Kidney epithelial cell (primary cell): ENCODE measurements at regions not wholly inside any gene's neighbourhood (a gene's known extent, or its start where the extent isn't known, plus 50 kb on each side); places are given as distances from the start of the nearest gene placed in this dataset.
"Not testable (repeated sequence)": the region's sequence is repeated elsewhere in the genome, so short reads cannot be mapped to it uniquely, and the experiment has no call there.

Experiments used
- DNase-seq: peaks from one replicate; pipeline ENCODE4 v3.0.0-alpha.2; 2010; ENCODE audit warnings: low read depth
- H3K27me3 ChIP-seq: 2 replicates; pipeline ENCODE4 v1.6.0; 2011; ENCODE audit warnings: low read length; ENCODE audit not compliant: control insufficient read depth, insufficient read depth
- H3K36me3 ChIP-seq: 2 replicates; pipeline ENCODE4 v1.5.1; 2011; ENCODE audit warnings: low read length; ENCODE audit not compliant: control insufficient read depth, insufficient read depth
- H3K4me3 ChIP-seq: 2 replicates; pipeline ENCODE4 v1.5.1; 2011; ENCODE audit warnings: low read depth, mild to moderate bottlenecking, control low read depth, low read length
- TF ChIP-seq, protein P1 (sequence below): IDR thresholded peaks from 2 replicates; pipeline ENCODE4 v1.5.1; 2011; ENCODE audit warnings: mild to moderate bottlenecking, moderate library complexity, low read length, control low read depth, inconsistent platforms; ENCODE audit not compliant: insufficient read depth, poor library complexity, severe bottlenecking

- TF ChIP-seq, protein P1, sequence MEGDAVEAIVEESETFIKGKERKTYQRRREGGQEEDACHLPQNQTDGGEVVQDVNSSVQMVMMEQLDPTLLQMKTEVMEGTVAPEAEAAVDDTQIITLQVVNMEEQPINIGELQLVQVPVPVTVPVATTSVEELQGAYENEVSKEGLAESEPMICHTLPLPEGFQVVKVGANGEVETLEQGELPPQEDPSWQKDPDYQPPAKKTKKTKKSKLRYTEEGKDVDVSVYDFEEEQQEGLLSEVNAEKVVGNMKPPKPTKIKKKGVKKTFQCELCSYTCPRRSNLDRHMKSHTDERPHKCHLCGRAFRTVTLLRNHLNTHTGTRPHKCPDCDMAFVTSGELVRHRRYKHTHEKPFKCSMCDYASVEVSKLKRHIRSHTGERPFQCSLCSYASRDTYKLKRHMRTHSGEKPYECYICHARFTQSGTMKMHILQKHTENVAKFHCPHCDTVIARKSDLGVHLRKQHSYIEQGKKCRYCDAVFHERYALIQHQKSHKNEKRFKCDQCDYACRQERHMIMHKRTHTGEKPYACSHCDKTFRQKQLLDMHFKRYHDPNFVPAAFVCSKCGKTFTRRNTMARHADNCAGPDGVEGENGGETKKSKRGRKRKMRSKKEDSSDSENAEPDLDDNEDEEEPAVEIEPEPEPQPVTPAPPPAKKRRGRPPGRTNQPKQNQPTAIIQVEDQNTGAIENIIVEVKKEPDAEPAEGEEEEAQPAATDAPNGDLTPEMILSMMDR = no peak
- Histone ChIP-seq H3K36me3 (no peaks in the 10 kb centered on the region), H3K27me3 (no peaks in the 10 kb centered on the region), H3K4me3 (no peak overlapping the region)
- DNase-seq = no peak
Observed at GRCh38 chrX:22585831-22586230, 313.1 kb downstream of the CBLL2 start.

GRCh38 chrX:22589845-22590244, 317.1 kb downstream of the CBLL2 start:
- H3K27me3 ChIP-seq = no peaks in the 10 kb centered on the region
- no peak overlapping the region for H3K4me3 ChIP-seq
- DNase-seq = no peak
- no peaks in the 10 kb centered on the region for H3K36me3 ChIP-seq
- TF ChIP-seq, protein P1 = no peak

DNA sequence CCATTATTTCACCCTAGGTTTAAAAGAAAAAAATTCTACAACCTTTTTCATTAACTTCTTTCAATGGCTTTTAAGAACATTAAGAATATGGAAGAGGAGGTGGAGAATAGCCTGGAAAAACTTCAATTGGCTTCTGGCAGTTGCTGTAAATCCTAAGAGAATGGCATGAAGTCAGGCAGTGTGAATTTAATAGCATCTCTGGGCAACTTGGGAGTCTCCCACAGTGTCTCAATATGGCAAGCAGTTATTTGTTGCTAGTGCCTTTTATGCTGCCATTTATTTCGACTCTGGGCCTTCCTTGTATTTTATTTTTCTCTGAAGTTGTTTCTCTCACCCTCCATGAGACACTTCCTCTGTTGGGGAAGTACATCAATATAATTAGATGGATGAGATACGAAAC, 322.1 kb downstream of the CBLL2 start:
- no peaks in the 10 kb centered on the region for H3K36me3 ChIP-seq
- H3K4me3 ChIP-seq = no peak overlapping the region
- no peaks in the 10 kb centered on the region for H3K27me3 ChIP-seq
- DNase-seq = no peak
- TF ChIP-seq, protein P1 = no peak

DNA sequence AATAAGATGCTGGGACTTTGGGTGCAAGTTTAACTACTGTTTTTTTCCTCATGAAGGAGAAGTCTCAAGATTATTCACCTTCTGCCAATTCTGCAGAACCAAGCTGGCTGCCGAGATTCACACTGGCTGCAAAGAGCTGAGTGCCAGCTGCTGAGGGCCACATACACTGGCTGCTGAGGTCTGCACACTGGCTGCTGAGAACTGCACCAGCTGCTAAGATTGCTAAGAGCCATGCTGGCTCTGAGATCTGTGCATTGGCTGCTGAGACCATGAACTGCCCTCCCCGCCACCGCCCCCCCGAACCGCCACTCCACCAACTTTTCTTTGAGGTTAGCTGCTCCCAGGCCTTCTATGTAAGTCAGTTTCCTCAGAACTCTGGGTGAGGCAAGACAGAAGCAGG, 330.3 kb downstream of the CBLL2 start:
- no peak for DNase-seq
- no peak overlapping the region for H3K4me3 ChIP-seq
- no peaks in the 10 kb centered on the region for H3K36me3 ChIP-seq
- TF ChIP-seq, protein P1 = no peak
- H3K27me3 ChIP-seq = no peaks in the 10 kb centered on the region

GRCh38 chrX:22609452-22609851, 336.7 kb downstream of the CBLL2 start:
- H3K36me3 ChIP-seq, H3K4me3 ChIP-seq, H3K27me3 ChIP-seq, DNase-seq: not testable (repeated sequence)

GRCh38 chrX:22616867-22617266, 344.2 kb downstream of the CBLL2 start:
- H3K36me3 ChIP-seq = no peaks in the 10 kb centered on the region
- TF ChIP-seq, protein P1 = no peak

More at GRCh38 chrX:22616867-22617266, 344.2 kb downstream of the CBLL2 start:
- H3K4me3 ChIP-seq = no peak overlapping the region
- no peak for DNase-seq
- no peaks in the 10 kb centered on the region for H3K27me3 ChIP-seq
